ENCODE measurements at regions not wholly inside any gene's neighbourhood (a gene's known extent, or its start where the extent isn't known, plus 50 kb on each side); places are given as distances from the start of the nearest gene placed in this dataset.

- no peak for ATAC-seq
Observed at GRCh38 chr20:60300374-60300773, 342.2 kb downstream of the CDH26 start.

GRCh38 chr20:60302875-60303274, 344.7 kb downstream of the CDH26 start:
- no peaks in the 10 kb centered on the region for H3K36me3 Mint-ChIP-seq (ENCODE audit: low read depth)
- H3K27me3 Mint-ChIP-seq = no peaks in the 10 kb centered on the region
- intact Hi-C loops (cut with micrococcal nuclease) = no loop called here
- ChIA-PET POLR2A (no interaction called here), CTCF (interaction anchor here (0.7 kb wide), 1 partner anchor 9 kb away, joined by 3 read pairs; no protein-coding TSS in a partner anchor)
- no peak for TF ChIP-seq CTCF (IDR thresholded peaks at IDR 0.05)
- no peaks in the 10 kb centered on the region for H3K4me1 Mint-ChIP-seq (ENCODE audit: low read depth)
- H3K9me3 Mint-ChIP-seq = no peaks in the 10 kb centered on the region
- no peak for ATAC-seq
- no peak for DNase-seq
- no peak overlapping the region for H3K4me3 Mint-ChIP-seq
- no peak overlapping the region for H3K27ac Mint-ChIP-seq

More at GRCh38 chr20:60300374-60300773, 342.2 kb downstream of the CDH26 start:
- Mint-ChIP-seq H3K36me3 (ENCODE audit: low read depth) (no peaks in the 10 kb centered on the region), H3K27me3 (no peaks in the 10 kb centered on the region), H3K4me3 (no peak overlapping the region), H3K27ac (no peak overlapping the region), H3K9me3 (no peaks in the 10 kb centered on the region), H3K4me1 (ENCODE audit: low read depth) (no peaks in the 10 kb centered on the region)
- POLR2A ChIA-PET = no interaction called here
- TF ChIP-seq CTCF (IDR thresholded peaks at IDR 0.05) = no peak
- no peak for DNase-seq
- CTCF ChIA-PET = no interaction called here
- intact Hi-C loops (cut with micrococcal nuclease) = no loop called here

GRCh38 chr20:60304026-60304590, 345.9 kb downstream of the CDH26 start:
- no peak overlapping the region for H3K4me3 Mint-ChIP-seq
- intact Hi-C loops (cut with micrococcal nuclease) = no loop called here
- ChIA-PET CTCF (no interaction called here), POLR2A (no interaction called here)
- TF ChIP-seq CTCF (IDR thresholded peaks at IDR 0.05) = no peak
- no peak for DNase-seq
- no peak for ATAC-seq
- no peaks in the 10 kb centered on the region for H3K36me3 Mint-ChIP-seq (ENCODE audit: low read depth)
- H3K9me3 Mint-ChIP-seq = no peaks in the 10 kb centered on the region
- no peaks in the 10 kb centered on the region for H3K4me1 Mint-ChIP-seq (ENCODE audit: low read depth)
- no peaks in the 10 kb centered on the region for H3K27me3 Mint-ChIP-seq
- H3K27ac Mint-ChIP-seq = no peak overlapping the region

GRCh38 chr20:60304931-60305330, 346.7 kb downstream of the CDH26 start:
- Mint-ChIP-seq H3K36me3 (ENCODE audit: low read depth) (no peaks in the 10 kb centered on the region), H3K4me3 (no peak overlapping the region), H3K4me1 (ENCODE audit: low read depth) (no peaks in the 10 kb centered on the region), H3K27me3 (no peaks in the 10 kb centered on the region), H3K27ac (no peak overlapping the region), H3K9me3 (no peaks in the 10 kb centered on the region)
- no peak for TF ChIP-seq CTCF (IDR thresholded peaks at IDR 0.05)
- POLR2A ChIA-PET = interaction anchor here (0.9 kb wide), 1 partner anchor 13 kb away, joined by 3 read pairs; no protein-coding TSS in a partner anchor
- no peak for DNase-seq
- ATAC-seq = no peak
- intact Hi-C loops (cut with micrococcal nuclease) = no loop called here
- CTCF ChIA-PET = no interaction called here

GRCh38 chr20:60306105-60306504, 347.9 kb downstream of the CDH26 start:
- Mint-ChIP-seq H3K36me3 (ENCODE audit: low read depth) (no peaks in the 10 kb centered on the region), H3K27me3 (no peaks in the 10 kb centered on the region), H3K27ac (no peak overlapping the region), H3K9me3 (no peaks in the 10 kb centered on the region), H3K4me1 (ENCODE audit: low read depth) (no peaks in the 10 kb centered on the region), H3K4me3 (no peak overlapping the region)
- intact Hi-C loops (cut with micrococcal nuclease) = no loop called here
- ChIA-PET CTCF (no interaction called here), POLR2A (no interaction called here)
- DNase-seq = no peak
- no peak for TF ChIP-seq CTCF (IDR thresholded peaks at IDR 0.05)
- ATAC-seq = no peak

Measured in activated CD8-positive, alpha-beta T cell treated with anti-CD3 and anti-CD28 coated beads for 36 hours (primary cell).